Lower lobe of right lung (tissue), 2 donors: ENCODE measurements at regions not wholly inside any gene's neighbourhood (a gene's known extent, or its start where the extent isn't known, plus 50 kb on each side); places are given as distances from the start of the nearest gene placed in this dataset.
A peak's percentile ranks its signal among the peaks of the same experiment; 100 is the strongest.

Experiments
- ATAC-seq, 2 donors: fragments of 200-7000 bp; cut with Tn5 transposase; one replicate each; pipeline ENCODE4 v1.9.1; 2020 to 2022; ENCODE audit warnings: mild to moderate bottlenecking in 2 of 2, moderate library complexity in 2 of 2
- DNase-seq: peaks from one replicate; pipeline ENCODE4 v3.0.0-alpha.2; 2020
- H3K27ac ChIP-seq: fragments of 200-600 bp; one replicate; pipeline ENCODE4 v1.8.0; 2022
- H3K27me3 ChIP-seq: fragments of 200-600 bp; one replicate; pipeline ENCODE4 v1.8.0; 2022; ENCODE audit warnings: low read depth
- H3K36me3 ChIP-seq: fragments of 200-600 bp; one replicate; pipeline ENCODE4 v1.8.0; 2022; ENCODE audit warnings: mild to moderate bottlenecking
- H3K4me1 ChIP-seq: fragments of 200-600 bp; one replicate; pipeline ENCODE4 v1.8.0; 2022
- H3K4me3 ChIP-seq: fragments of 200-600 bp; one replicate; pipeline ENCODE4 v1.8.0; 2022; ENCODE audit warnings: mild to moderate bottlenecking
- H3K9me3 ChIP-seq: fragments of 200-600 bp; one replicate; pipeline ENCODE4 v1.8.0; 2022
- intact Hi-C: fragments of 100-400 bp; cut with DNase I; formaldehyde crosslinking; loops from one replicate; pipeline ENCODE4 v1.11.0; 2022
- TF ChIP-seq, protein P1 (sequence below): fragments of 200-600 bp; IDR thresholded peaks from one replicate; pipeline ENCODE4 v1.8.0; 2022; ENCODE audit warnings: antibody characterized with exemption, mild to moderate bottlenecking
- donor health status: DM: no; HTN: yes; CAD: no; lungs with severe emphysema.

GRCh38 chr10:123375738-123376137 is 221.5 kb downstream of the BUB3 start:
- H3K4me1 ChIP-seq: no peaks in the 10 kb centered on the region
- no peaks in the 10 kb centered on the region for H3K9me3 ChIP-seq
- no peaks in the 10 kb centered on the region for H3K27me3 ChIP-seq
- no peak for DNase-seq
- intact Hi-C loops: no loop called here
- no peak for ATAC-seq
- H3K27ac ChIP-seq: no peak overlapping the region
- no peak overlapping the region for H3K4me3 ChIP-seq
- TF ChIP-seq, protein P1, sequence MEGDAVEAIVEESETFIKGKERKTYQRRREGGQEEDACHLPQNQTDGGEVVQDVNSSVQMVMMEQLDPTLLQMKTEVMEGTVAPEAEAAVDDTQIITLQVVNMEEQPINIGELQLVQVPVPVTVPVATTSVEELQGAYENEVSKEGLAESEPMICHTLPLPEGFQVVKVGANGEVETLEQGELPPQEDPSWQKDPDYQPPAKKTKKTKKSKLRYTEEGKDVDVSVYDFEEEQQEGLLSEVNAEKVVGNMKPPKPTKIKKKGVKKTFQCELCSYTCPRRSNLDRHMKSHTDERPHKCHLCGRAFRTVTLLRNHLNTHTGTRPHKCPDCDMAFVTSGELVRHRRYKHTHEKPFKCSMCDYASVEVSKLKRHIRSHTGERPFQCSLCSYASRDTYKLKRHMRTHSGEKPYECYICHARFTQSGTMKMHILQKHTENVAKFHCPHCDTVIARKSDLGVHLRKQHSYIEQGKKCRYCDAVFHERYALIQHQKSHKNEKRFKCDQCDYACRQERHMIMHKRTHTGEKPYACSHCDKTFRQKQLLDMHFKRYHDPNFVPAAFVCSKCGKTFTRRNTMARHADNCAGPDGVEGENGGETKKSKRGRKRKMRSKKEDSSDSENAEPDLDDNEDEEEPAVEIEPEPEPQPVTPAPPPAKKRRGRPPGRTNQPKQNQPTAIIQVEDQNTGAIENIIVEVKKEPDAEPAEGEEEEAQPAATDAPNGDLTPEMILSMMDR: no peak
- H3K36me3 ChIP-seq: no peaks in the 10 kb centered on the region

DNA sequence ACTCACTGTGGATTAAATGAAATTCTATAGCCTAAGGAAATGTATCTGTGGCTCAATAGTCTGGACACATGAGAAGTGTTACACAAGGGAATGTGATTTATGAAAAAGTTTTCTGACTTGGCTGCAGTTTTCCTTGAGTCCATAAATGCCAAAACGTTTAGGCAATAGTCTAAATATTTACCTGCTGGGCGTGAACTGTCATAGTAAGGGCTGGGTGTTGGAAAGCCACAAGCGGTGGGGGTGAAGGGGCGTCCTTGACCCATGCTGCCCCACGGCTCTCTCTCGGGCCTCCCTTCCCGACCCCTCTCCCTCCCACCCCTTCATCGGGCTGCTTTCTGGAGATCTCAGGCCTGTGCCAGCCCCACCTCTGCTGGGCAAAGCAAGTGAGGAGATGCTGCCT is 223.7 kb downstream of the BUB3 start:
- peak; percentile 54 for ATAC-seq
- Histone ChIP-seq H3K9me3 (no peaks in the 10 kb centered on the region), H3K27ac (no peak overlapping the region), H3K4me3 (no peak overlapping the region), H3K4me1 (no peaks in the 10 kb centered on the region), H3K27me3 (no peaks in the 10 kb centered on the region), H3K36me3 (no peaks in the 10 kb centered on the region)
- DNase-seq: no peak
- TF ChIP-seq, protein P1: no peak
- intact Hi-C loops: no loop called here

- DNase-seq (no peak), ATAC-seq (no peak)
- Histone ChIP-seq H3K27me3 (no peaks in the 10 kb centered on the region), H3K27ac (no peak overlapping the region), H3K4me1 (no peaks in the 10 kb centered on the region), H3K9me3 (no peaks in the 10 kb centered on the region), H3K4me3 (no peak overlapping the region), H3K36me3 (no peaks in the 10 kb centered on the region)
- intact Hi-C loops: no loop called here
- TF ChIP-seq, protein P1: no peak
These were observed 224.1 kb downstream of the BUB3 start for GRCh38 chr10:123378302-123378701.

- H3K36me3 ChIP-seq: no peaks in the 10 kb centered on the region
- DNase-seq: no peak
- H3K27ac ChIP-seq: no peak overlapping the region
- H3K9me3 ChIP-seq: no peaks in the 10 kb centered on the region
- TF ChIP-seq, protein P1: no peak
- no peak for ATAC-seq
- H3K27me3 ChIP-seq: no peaks in the 10 kb centered on the region
- intact Hi-C loops: no loop called here
- H3K4me1 ChIP-seq: no peaks in the 10 kb centered on the region
- H3K4me3 ChIP-seq: no peak overlapping the region
These were observed 225.0 kb downstream of the BUB3 start for GRCh38 chr10:123379156-123379555.

DNA sequence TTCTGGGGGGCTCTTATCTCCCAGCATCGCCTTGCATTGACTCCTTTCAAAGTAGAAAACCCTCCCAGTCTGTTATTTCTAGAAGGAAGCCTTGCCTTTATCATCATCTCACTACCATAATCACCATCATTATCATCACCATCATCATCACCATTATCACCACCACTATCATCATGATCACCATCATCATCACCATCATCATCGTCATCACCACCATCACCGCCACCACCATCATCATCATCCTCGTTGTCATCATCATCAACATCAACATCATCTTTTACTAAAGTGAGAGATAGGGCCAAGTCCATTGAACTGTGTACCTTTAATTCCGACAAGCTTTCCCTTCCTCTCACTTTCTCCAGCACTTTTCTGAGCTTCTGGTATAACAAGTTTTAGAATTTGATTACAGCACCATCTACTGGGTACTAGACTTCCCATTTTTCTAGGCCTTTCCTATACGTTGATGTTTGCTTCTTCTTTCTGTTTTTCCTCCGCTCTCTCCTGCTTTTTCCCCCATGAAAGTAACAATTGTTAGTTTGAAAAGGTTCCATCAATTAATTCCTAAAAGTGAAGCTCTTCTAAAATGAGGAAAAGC is 226.4 kb downstream of the BUB3 start:
- Histone ChIP-seq H3K9me3 (peaks cover 4% of the 10 kb centered on the region), H3K27me3 (no peaks in the 10 kb centered on the region), H3K4me3 (no peak overlapping the region), H3K27ac (no peak overlapping the region), H3K4me1 (no peaks in the 10 kb centered on the region), H3K36me3 (no peaks in the 10 kb centered on the region)
- intact Hi-C loops: no loop called here
- TF ChIP-seq, protein P1: peak; percentile 15
- ATAC-seq (no peak), DNase-seq (no peak)
